Left lung (tissue), 4 donors: ENCODE measurements at regions not wholly inside any gene's neighbourhood (a gene's known extent, or its start where the extent isn't known, plus 50 kb on each side); places are given as distances from the start of the nearest gene placed in this dataset.

ENCODE experiments used
- ATAC-seq: fragments of 200-7000 bp; cut with Tn5 transposase; one replicate; pipeline ENCODE4 v1.9.1; 2020; ENCODE audit warnings: moderate library complexity
- DNase-seq, 4 donors: peaks; one replicate each; pipeline ENCODE4 v3.0.0-alpha.2; 2013 to 2020
- H3K27ac ChIP-seq, 2 donors: fragments of 200-600 bp; sonication (generic) in 1 of 2; one replicate each; pipeline versions ENCODE4 v1.5.0 to v1.8.0; 2020 to 2021
- H3K27me3 ChIP-seq, 2 donors: fragments of 200-600 bp; sonication (generic) in 1 of 2; one replicate each; pipeline versions ENCODE4 v1.5.0 to v1.8.0; 2020 to 2021
- H3K36me3 ChIP-seq, 2 donors: fragments of 200-600 bp; sonication (generic) in 1 of 2; one replicate each; pipeline versions ENCODE4 v1.5.0 to v1.8.0; 2020 to 2021
- H3K4me1 ChIP-seq, 2 donors: fragments of 200-600 bp; one replicate each; pipeline ENCODE4 v1.8.0; 2021
- H3K4me3 ChIP-seq, 2 donors: fragments of 200-600 bp; sonication (generic) in 1 of 2; one replicate each; pipeline versions ENCODE4 v1.5.0 to v1.8.0; 2020 to 2021; ENCODE audit warnings: mild to moderate bottlenecking in 1 of 2
- H3K9me3 ChIP-seq, 2 donors: fragments of 200-600 bp; sonication (generic) in 1 of 2; one replicate each; pipeline versions ENCODE4 v1.5.0 to v1.8.0; 2020 to 2021
- intact Hi-C, 2 donors: fragments of 100-400 bp; cut with DNase I; formaldehyde crosslinking; loops; one replicate each; pipeline versions ENCODE4 v1.11.2 to v1.14.2; 2022
- TF ChIP-seq, protein P1 (sequence below), 2 donors: fragments of 200-600 bp; sonication (generic) in 1 of 2; IDR thresholded peaks; one replicate each; pipeline versions ENCODE4 v1.5.0 to v1.8.0; 2021; ENCODE audit warnings: antibody characterized with exemption in 2 of 2
- donor health status: DM: no; HTN: yes; CAD: no.
- donor health status: DM: no; HTN: no; CAD: no.

DNA sequence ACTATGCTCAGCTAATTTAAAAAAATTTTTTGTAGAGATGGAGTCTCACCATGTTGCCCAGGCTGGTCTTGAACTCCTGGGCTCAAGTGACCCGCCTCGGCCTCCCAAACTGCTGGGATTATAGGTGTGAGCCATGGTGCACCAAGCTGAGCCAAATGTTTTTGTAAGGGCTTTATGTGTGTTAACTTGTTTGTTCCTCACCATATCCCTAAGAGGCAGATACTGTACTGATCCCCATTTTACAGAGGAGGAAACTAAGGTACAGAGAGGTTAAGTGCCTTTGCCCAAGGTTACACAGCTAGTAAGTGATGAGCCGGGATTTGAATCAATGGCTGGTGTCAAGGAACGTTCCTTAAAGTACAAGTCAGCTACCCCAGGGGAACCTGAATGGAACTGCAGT lies 85.3 kb upstream of the KLF7 start:
- peaks cover 0 to 43% of the 10 kb centered on the region in 2 donors for H3K4me1 ChIP-seq
- no peaks in the 10 kb centered on the region for H3K27me3 ChIP-seq
- ATAC-seq: no peak
- H3K27ac ChIP-seq: no peak overlapping the region
- no peaks in the 10 kb centered on the region for H3K9me3 ChIP-seq
- no peaks in the 10 kb centered on the region for H3K36me3 ChIP-seq
- TF ChIP-seq, protein P1, sequence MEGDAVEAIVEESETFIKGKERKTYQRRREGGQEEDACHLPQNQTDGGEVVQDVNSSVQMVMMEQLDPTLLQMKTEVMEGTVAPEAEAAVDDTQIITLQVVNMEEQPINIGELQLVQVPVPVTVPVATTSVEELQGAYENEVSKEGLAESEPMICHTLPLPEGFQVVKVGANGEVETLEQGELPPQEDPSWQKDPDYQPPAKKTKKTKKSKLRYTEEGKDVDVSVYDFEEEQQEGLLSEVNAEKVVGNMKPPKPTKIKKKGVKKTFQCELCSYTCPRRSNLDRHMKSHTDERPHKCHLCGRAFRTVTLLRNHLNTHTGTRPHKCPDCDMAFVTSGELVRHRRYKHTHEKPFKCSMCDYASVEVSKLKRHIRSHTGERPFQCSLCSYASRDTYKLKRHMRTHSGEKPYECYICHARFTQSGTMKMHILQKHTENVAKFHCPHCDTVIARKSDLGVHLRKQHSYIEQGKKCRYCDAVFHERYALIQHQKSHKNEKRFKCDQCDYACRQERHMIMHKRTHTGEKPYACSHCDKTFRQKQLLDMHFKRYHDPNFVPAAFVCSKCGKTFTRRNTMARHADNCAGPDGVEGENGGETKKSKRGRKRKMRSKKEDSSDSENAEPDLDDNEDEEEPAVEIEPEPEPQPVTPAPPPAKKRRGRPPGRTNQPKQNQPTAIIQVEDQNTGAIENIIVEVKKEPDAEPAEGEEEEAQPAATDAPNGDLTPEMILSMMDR (IDR thresholded peaks at IDR 0.05): no peak
- no peak overlapping the region for H3K4me3 ChIP-seq
- no peak for DNase-seq
- intact Hi-C loops: no loop called here

DNA sequence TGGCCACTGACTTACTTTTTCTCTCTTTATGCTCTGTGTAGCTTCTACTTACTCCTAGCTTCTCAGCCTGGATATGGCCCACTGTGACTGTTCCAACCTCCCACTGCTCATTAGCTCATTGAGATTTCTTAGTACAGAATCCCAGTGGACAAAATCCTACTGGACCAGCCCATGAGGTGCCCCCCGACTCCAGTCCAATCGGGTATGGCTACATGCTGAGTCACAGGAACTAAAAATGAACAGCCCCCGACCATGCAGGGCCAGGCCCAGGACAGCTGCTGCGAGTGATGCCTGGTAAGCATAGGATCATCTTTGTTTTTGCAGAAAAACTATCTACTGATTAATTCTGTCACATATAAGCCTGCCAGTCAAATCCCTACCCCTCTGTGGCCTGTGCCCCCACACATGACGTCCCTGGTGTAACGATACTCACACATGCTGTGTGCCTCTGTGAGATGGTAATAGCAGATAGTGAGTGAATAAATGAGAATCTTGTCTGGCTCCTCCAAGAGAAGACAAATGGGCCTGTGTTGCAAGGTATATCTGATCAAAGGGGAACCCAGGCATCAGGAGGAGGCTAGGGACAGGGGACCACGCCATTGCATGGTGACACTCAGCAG lies 85.9 kb upstream of the KLF7 start:
- DNase-seq: no peak
- Histone ChIP-seq H3K27me3 (no peaks in the 10 kb centered on the region), H3K27ac (no peak overlapping the region), H3K9me3 (no peaks in the 10 kb centered on the region), H3K36me3 (no peaks in the 10 kb centered on the region), H3K4me1 (peaks cover 4 to 50% of the 10 kb centered on the region in 2 donors), H3K4me3 (no peak overlapping the region)
- TF ChIP-seq, protein P1 (IDR thresholded peaks at IDR 0.05): no peak
- intact Hi-C loops: no loop called here
- ATAC-seq: no peak

DNA sequence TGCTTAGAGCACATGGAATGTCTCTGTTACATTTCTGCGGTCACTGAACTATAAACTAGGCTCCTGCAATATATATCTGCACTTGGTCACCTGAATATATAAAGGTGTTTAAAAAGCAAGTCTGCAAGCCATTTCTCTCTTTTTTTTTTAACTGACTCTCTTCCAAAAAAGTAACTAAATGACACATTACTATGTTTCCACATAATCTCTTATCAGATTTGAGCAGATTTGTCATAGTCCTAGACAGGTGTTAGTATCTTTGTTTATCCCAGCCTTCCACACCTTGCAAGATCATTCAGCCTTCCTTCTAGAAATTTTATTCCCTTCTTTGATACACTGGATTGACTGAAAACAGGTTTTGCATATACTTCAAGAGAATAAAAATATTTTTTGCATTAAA lies 86.7 kb upstream of the KLF7 start:
- ATAC-seq: no peak
- Histone ChIP-seq H3K4me1 (peaks cover 6 to 57% of the 10 kb centered on the region in 2 donors), H3K9me3 (no peaks in the 10 kb centered on the region), H3K27me3 (no peaks in the 10 kb centered on the region), H3K27ac (no peak overlapping the region), H3K36me3 (no peaks in the 10 kb centered on the region), H3K4me3 (no peak overlapping the region)
- intact Hi-C loops: no loop called here
- TF ChIP-seq, protein P1 (IDR thresholded peaks at IDR 0.05): no peak
- no peak for DNase-seq

DNA sequence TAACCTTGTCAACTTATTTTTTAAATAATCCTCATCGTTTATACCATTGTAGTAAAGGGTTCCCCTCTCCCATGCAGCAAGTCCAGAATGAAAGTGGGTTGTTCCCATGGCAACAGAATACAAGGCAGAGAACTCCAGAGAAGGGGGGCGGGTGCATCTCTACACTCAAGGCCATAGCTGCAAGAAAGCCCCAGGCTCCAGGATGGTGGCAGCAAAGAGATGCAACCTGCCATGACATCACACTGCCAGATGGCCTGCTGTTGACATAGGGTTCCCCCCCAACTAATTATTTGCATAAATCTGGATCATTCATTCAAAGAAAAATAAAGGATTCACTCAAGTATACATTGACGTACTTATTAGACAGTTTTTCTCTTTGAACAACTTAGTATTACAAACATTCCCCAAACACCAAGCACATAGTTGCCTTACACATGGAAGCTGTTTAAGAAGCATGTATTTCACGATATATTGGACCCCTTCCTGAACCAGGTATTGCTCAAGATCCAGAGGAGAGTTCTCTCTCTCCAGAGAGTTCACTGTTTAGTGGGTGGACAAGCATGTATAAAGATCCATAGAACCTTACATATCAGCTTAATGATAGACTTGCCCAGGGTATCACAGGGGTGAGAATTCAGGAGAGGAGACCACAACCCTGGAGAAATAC lies 87.4 kb upstream of the KLF7 start:
- intact Hi-C loops: no loop called here
- ATAC-seq: no peak

More for the DNA sequence above, 87.4 kb upstream of the KLF7 start:
- Histone ChIP-seq H3K4me1 (peaks cover 7 to 64% of the 10 kb centered on the region in 2 donors), H3K36me3 (no peaks in the 10 kb centered on the region), H3K9me3 (no peaks in the 10 kb centered on the region), H3K4me3 (no peak overlapping the region), H3K27ac (no peak overlapping the region), H3K27me3 (no peaks in the 10 kb centered on the region)
- no peak for DNase-seq
- TF ChIP-seq, protein P1 (IDR thresholded peaks at IDR 0.05): no peak
